Gastroesophageal sphincter (tissue), 3 donors: ENCODE measurements at regions not wholly inside any gene's neighbourhood (a gene's known extent, or its start where the extent isn't known, plus 50 kb on each side); places are given as distances from the start of the nearest gene placed in this dataset.
A peak's percentile ranks its signal among the peaks of the same experiment; 100 is the strongest.

Source experiments
- CTCF ChIP-seq, 4 experiments: fragments of 200-600 bp in 2 of 4; fragments of 450-650 bp in 2 of 4; sonication (generic) in 1 of 4; IDR thresholded peaks; one replicate each; pipeline ENCODE4 v1.5.1; 2017 to 2019; ENCODE audit warnings: antibody characterized with exemption in 4 of 4, mild to moderate bottlenecking in 2 of 4, moderate library complexity in 2 of 4
- EP300 ChIP-seq: sonication (generic); formaldehyde crosslinking; IDR thresholded peaks from one replicate; pipeline ENCODE4 v1.6.1; 2017; ENCODE audit warnings: antibody characterized with exemption, mild to moderate bottlenecking
- POLR2A ChIP-seq, 2 donors: fragments of 450-650 bp; IDR thresholded peaks; one replicate each; pipeline ENCODE4 v1.6.1; 2017; ENCODE audit warnings: antibody characterized with exemption in 2 of 2, mild to moderate bottlenecking in 2 of 2, moderate library complexity in 1 of 2
- POLR2AphosphoS5 ChIP-seq: sonication (generic); formaldehyde crosslinking; IDR thresholded peaks from one replicate; pipeline ENCODE4 v1.6.1; 2017; ENCODE audit warnings: antibody characterized with exemption

DNA sequence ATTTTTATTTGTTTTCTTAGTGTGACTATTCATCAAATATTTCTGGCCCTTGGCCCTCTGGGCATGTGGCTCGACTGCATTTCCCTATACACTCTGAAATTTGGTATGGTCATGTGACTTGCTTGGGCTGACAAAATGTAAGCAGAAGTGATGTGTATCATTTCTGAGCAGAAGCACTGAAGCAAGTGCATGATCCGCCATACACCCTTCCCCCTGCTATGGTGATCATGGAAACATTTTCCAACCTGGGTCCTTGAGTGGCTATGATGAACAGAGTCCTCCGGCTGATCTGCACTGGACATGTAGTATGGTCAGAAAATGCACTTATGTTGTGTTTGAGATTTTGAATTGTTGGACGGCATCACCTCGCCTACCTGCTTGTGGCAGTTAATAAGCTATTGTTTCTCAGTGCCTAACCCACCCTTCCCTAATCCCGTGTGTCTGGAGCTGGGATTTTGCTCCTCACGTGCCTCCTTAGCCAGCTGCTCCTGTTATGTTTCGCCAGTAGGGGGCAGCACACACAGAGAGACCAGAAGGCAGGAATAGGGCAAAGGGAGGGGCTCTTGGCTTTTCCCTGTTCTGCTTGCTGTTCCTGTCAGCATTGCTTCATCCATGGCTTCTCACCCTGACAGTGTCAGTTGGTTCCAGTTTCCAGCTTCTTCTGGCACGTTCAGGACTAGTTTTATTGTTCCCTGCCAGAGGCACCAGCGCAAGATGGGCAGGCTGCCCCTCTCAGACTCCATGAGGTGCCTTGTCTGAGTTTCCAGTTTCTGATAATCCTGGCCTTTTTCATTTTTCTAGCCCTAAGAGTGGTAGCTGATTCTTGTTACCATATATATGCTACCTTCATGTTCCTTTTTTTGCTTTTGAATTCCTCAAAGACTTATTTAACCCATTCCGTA is 207.4 kb downstream of the ARL6IP6 start:
- no peak for TF ChIP-seq POLR2A (IDR thresholded peaks at IDR 0.05)
- peak; percentile 19 to 79 (median 57) for TF ChIP-seq CTCF (IDR thresholded peaks at IDR 0.05)
- TF ChIP-seq EP300 = no peak
- no peak for TF ChIP-seq POLR2AphosphoS5
